GM19025 (cell line): ENCODE measurements at regions not wholly inside any gene's neighbourhood (a gene's known extent, or its start where the extent isn't known, plus 50 kb on each side); places are given as distances from the start of the nearest gene placed in this dataset.
"Not testable (repeated sequence)": the region's sequence is repeated elsewhere in the genome, so short reads cannot be mapped to it uniquely, and the experiment has no call there.

Experiments
- ATAC-seq: cut with Tn5 transposase; IDR thresholded peaks from one replicate; pipeline ENCODE4 v1.9.1; 2021; ENCODE audit warnings: mild to moderate bottlenecking, low read depth, moderate library complexity; ENCODE audit not compliant: unreplicated experiment

GRCh38 chr5:120082316-120083068 is 381.6 kb upstream of the PRR16 start:
- no peak for ATAC-seq

- ATAC-seq, result no peak
These were observed 380.1 kb upstream of the PRR16 start for GRCh38 chr5:120083851-120084542.

- ATAC-seq, result no peak
These were observed 379.6 kb upstream of the PRR16 start for GRCh38 chr5:120084543-120084870.

- no peak for ATAC-seq
These were observed 378.0 kb upstream of the PRR16 start for GRCh38 chr5:120086081-120086480.

GRCh38 chr5:120088412-120088811 is 375.7 kb upstream of the PRR16 start:
- no peak for ATAC-seq

GRCh38 chr5:120088836-120089235 is 375.3 kb upstream of the PRR16 start:
- no peak for ATAC-seq

- no peak for ATAC-seq
These were observed 372.6 kb upstream of the PRR16 start for GRCh38 chr5:120091376-120091948.

GRCh38 chr5:120092649-120093048 is 371.5 kb upstream of the PRR16 start:
- ATAC-seq, result no peak

- ATAC-seq, result no peak
These were observed 370.9 kb upstream of the PRR16 start for GRCh38 chr5:120093178-120093577.

- ATAC-seq, result no peak
These were observed 367.7 kb upstream of the PRR16 start for GRCh38 chr5:120096413-120096812.

- no peak for ATAC-seq
These were observed 365.7 kb upstream of the PRR16 start for GRCh38 chr5:120098426-120098825.

- no peak for ATAC-seq
These were observed 365.1 kb upstream of the PRR16 start for GRCh38 chr5:120098902-120099535.

- ATAC-seq, result no peak
These were observed 362.3 kb upstream of the PRR16 start for GRCh38 chr5:120101771-120102170.

GRCh38 chr5:120103495-120103894 is 360.6 kb upstream of the PRR16 start:
- ATAC-seq, result no peak

GRCh38 chr5:120106912-120107525 is 357.1 kb upstream of the PRR16 start:
- ATAC-seq, result no peak

- no peak for ATAC-seq
These were observed 355.4 kb upstream of the PRR16 start for GRCh38 chr5:120108586-120109248.

GRCh38 chr5:120122703-120123102 is 341.4 kb upstream of the PRR16 start:
- ATAC-seq, result no peak

GRCh38 chr5:120124031-120124430 is 340.1 kb upstream of the PRR16 start:
- ATAC-seq, result no peak

- no peak for ATAC-seq
These were observed 339.1 kb upstream of the PRR16 start for GRCh38 chr5:120124961-120125360.

GRCh38 chr5:120132347-120132746 is 331.8 kb upstream of the PRR16 start:
- not testable (repeated sequence) for ATAC-seq
